Testis (tissue), 2 donors: ENCODE measurements at regions not wholly inside any gene's neighbourhood (a gene's known extent, or its start where the extent isn't known, plus 50 kb on each side); places are given as distances from the start of the nearest gene placed in this dataset.

Experiments used
- POLR2A ChIP-seq: fragments of 450-650 bp; IDR thresholded peaks from one replicate; pipeline ENCODE4 v1.6.1; 2017; ENCODE audit warnings: antibody characterized with exemption, mild to moderate bottlenecking, moderate library complexity
- TF ChIP-seq, protein P1 (sequence below), 3 experiments: fragments of 450-650 bp in 2 of 3; fragments of 200-600 bp in 1 of 3; sonication (generic) in 1 of 3; IDR thresholded peaks; one replicate each; pipeline ENCODE4 v1.5.1; 2016 to 2019; ENCODE audit warnings: antibody characterized with exemption in 3 of 3, mild to moderate bottlenecking in 2 of 3, moderate library complexity in 1 of 3

DNA sequence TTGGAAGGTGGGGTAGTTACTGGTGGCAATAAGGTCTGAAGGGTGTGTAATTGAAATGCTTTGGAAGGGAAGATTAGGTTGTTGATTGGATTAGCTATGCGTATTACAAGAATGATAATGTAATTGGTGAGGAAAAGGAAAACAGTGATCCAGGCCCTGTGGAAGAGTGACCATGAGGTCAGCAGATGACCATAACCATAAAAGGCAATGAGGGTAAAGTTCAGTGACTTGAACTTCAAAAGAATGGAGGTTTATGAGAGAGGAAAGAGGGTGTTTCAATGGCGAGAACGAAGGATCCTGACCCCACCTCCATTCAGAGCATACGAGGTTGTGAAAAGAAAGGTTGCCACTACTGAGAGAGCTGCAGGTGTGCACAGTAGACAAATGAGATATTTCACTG is 439.7 kb downstream of the CCSER2 start:
- TF ChIP-seq, protein P1, sequence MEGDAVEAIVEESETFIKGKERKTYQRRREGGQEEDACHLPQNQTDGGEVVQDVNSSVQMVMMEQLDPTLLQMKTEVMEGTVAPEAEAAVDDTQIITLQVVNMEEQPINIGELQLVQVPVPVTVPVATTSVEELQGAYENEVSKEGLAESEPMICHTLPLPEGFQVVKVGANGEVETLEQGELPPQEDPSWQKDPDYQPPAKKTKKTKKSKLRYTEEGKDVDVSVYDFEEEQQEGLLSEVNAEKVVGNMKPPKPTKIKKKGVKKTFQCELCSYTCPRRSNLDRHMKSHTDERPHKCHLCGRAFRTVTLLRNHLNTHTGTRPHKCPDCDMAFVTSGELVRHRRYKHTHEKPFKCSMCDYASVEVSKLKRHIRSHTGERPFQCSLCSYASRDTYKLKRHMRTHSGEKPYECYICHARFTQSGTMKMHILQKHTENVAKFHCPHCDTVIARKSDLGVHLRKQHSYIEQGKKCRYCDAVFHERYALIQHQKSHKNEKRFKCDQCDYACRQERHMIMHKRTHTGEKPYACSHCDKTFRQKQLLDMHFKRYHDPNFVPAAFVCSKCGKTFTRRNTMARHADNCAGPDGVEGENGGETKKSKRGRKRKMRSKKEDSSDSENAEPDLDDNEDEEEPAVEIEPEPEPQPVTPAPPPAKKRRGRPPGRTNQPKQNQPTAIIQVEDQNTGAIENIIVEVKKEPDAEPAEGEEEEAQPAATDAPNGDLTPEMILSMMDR (IDR thresholded peaks at IDR 0.05) = no peak
- no peak for TF ChIP-seq POLR2A
